Naive thymus-derived CD8-positive, alpha-beta T cell (primary cell): ENCODE measurements at regions not wholly inside any gene's neighbourhood (a gene's known extent, or its start where the extent isn't known, plus 50 kb on each side); places are given as distances from the start of the nearest gene placed in this dataset.

Source experiments
- ATAC-seq, 2 donors: fragments of 150-1000 bp; cut with Tn5 transposase in 1 of 2; sonication (Bioruptor Pico), chemical (Tn5 transposase) in 1 of 2; 1 replicate in 1 of 2; 2 replicates in 1 of 2; pipeline ENCODE4 v1.10.0; 2021; ENCODE audit warnings: mild to moderate bottlenecking in 2 of 2, moderate library complexity in 2 of 2
- POLR2A ChIA-PET: fragments of 350-600 bp; sonication (Branson Sonifier 250); formaldehyde crosslinking; loops from one replicate; lab custom pipeline; 2021; ENCODE audit warnings: antibody characterized with exemption; lab: Charles Lee
- DNase-seq, 10 donors: peaks; one replicate each; pipeline versions ENCODE4 v3.0.0 to v3.0.0-alpha.2; 2020 to 2022
- H3K27ac Mint-ChIP-seq, 10 donors: one replicate each; pipeline ENCODE4 v1.8.0; 2020 to 2022; ENCODE audit warnings: mild to moderate bottlenecking in 10 of 10, mixed read lengths in 10 of 10, moderate library complexity in 4 of 10, inconsistent platforms in 1 of 10
- H3K27me3 Mint-ChIP-seq, 5 donors: one replicate each; pipeline ENCODE4 v1.8.0; 2021 to 2022; ENCODE audit warnings: mixed read lengths in 5 of 5
- H3K36me3 Mint-ChIP-seq, 3 donors: one replicate each; pipeline ENCODE4 v1.8.0; 2020 to 2022; ENCODE audit warnings: mixed read lengths in 3 of 3, mild to moderate bottlenecking in 2 of 3, inconsistent platforms in 1 of 3
- H3K4me1 Mint-ChIP-seq, 4 donors: one replicate each; pipeline ENCODE4 v1.8.0; 2021 to 2022; ENCODE audit warnings: mixed read lengths in 4 of 4
- H3K4me3 Mint-ChIP-seq, 10 donors: one replicate each; pipeline ENCODE4 v1.8.0; 2020 to 2022; ENCODE audit warnings: mild to moderate bottlenecking in 10 of 10, mixed read lengths in 10 of 10, moderate library complexity in 6 of 10, inconsistent platforms in 1 of 10
- H3K9me3 Mint-ChIP-seq, 9 donors: one replicate each; pipeline ENCODE4 v1.8.0; 2020 to 2022; ENCODE audit warnings: mixed read lengths in 9 of 9, mild to moderate bottlenecking in 3 of 9, inconsistent platforms in 1 of 9, moderate library complexity in 1 of 9

GRCh38 chr14:98122527-98122926, 1149.5 kb downstream of the BCL11B start:
- POLR2A ChIA-PET: no interaction called here
- ATAC-seq (no peak), DNase-seq (no peak)
- Mint-ChIP-seq H3K4me3 (no peak overlapping the region), H3K9me3 (peaks cover 0 to 22% (median 5%) of the 10 kb centered on the region in 9 donors), H3K36me3 (peaks cover 0 to 18% (median 0%) of the 10 kb centered on the region in 3 donors), H3K27ac (peak overlapping the region in 4 of 10 donors; percentile 7 to 56 (median 44)), H3K4me1 (peaks cover 7 to 29% (median 12%) of the 10 kb centered on the region in 4 donors), H3K27me3 (no peaks in the 10 kb centered on the region)

- H3K4me3 Mint-ChIP-seq: no peak overlapping the region
- no peak for DNase-seq
- peaks cover 0 to 2% (median 0%) of the 10 kb centered on the region in 9 donors for H3K9me3 Mint-ChIP-seq
- no peaks in the 10 kb centered on the region for H3K27me3 Mint-ChIP-seq
- peaks cover 0 to 3% (median 0%) of the 10 kb centered on the region in 3 donors for H3K36me3 Mint-ChIP-seq
- H3K4me1 Mint-ChIP-seq: peaks cover 34 to 50% (median 41%) of the 10 kb centered on the region in 4 donors
- POLR2A ChIA-PET: interaction anchor here (0.6 to 0.9 kb wide), 2 partner anchors 1043 to 1096 kb away, joined by 3 to 4 read pairs; no protein-coding TSS in a partner anchor
- ATAC-seq: no peak
- H3K27ac Mint-ChIP-seq: peak overlapping the region in 2 of 10 donors; percentile 22 to 24
These were observed 1141.3 kb downstream of the BCL11B start for GRCh38 chr14:98130691-98131090.

DNA sequence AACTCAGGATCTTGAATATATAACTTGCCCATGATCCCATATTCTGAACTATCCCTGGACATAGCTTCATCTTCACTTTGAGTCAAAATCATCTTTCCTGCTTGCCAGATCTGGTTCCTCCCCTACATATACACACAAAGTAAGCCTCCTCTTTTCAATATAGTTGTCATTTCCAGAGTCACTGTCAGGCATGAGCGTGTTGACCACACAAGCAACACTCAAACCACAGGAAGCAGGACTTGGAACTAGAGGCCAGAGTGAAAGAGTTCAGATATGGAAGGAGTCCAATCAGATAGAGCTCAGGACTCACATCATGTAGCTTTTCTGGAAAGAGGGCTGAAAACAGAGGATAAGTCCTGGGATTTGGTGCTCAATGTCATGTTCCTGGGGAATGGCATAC, 1140.6 kb downstream of the BCL11B start:
- Mint-ChIP-seq H3K27me3 (no peaks in the 10 kb centered on the region), H3K4me1 (peaks cover 41 to 57% (median 49%) of the 10 kb centered on the region in 4 donors), H3K4me3 (peak overlapping the region in 1 of 10 donors; percentile 26), H3K9me3 (no peaks in the 10 kb centered on the region), H3K36me3 (peaks cover 0 to 2% (median 0%) of the 10 kb centered on the region in 3 donors), H3K27ac (peak overlapping the region in 6 of 10 donors; percentile 21 to 82 (median 68))
- DNase-seq (no peak), ATAC-seq (no peak)
- POLR2A ChIA-PET: interaction anchor here (0.6 to 1.6 kb wide), 2 partner anchors 153 to 1095 kb away, joined by 3 to 7 read pairs; no protein-coding TSS in a partner anchor

- POLR2A ChIA-PET: interaction anchor here (1.0 to 11.4 kb wide), 3 partner anchors 30 to 55 kb away, joined by 3 to 343 read pairs (median 205); no protein-coding TSS in a partner anchor
- Mint-ChIP-seq H3K27ac (peak overlapping the region in 9 of 10 donors; percentile 36 to 100 (median 99)), H3K4me1 (peaks cover 46 to 81% (median 63%) of the 10 kb centered on the region in 4 donors), H3K27me3 (no peaks in the 10 kb centered on the region), H3K36me3 (no peaks in the 10 kb centered on the region), H3K9me3 (peaks cover 0 to 2% (median 0%) of the 10 kb centered on the region in 9 donors), H3K4me3 (peak overlapping the region in 1 of 10 donors; percentile 13)
- ATAC-seq (no peak), DNase-seq (no peak)
These were observed 1138.2 kb downstream of the BCL11B start for GRCh38 chr14:98133806-98134205.

DNA sequence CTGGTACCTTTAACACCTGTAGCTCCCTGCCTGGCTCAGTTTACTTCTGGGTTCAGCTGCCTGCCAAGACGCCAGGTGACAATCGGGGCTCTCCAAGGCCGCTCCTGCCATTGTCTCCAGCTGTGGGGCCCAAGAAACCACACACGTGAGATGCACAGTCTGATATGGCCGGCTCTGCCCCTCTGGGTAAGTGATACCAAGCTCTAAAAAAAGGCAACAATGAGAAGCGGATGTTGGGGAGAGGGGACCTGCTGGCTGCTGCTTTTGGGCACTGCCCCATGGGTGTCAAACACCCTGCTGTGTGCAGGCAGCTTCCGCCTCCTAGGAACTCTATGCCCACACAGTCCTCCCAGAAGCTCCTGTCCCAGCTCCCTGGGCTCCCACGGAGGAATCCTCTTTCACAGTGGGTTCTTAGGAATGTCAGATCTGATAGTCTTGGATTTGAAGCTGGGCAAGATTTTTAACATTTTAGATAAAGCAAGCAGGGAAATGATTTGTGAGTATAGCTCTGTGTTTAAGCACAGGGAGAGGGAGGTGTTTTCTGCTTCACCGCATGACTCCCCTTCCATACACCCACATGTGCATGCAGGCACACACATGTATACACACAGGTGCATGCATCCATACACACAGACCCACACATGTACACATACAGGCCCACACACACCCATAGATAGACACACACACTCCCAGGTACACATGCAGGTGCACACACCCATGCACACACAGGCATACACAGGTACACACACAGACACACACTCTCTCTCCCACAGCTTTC, 1135.8 kb downstream of the BCL11B start:
- peak; percentile 15 to 70 (median 36) for DNase-seq
- Mint-ChIP-seq H3K27me3 (no peaks in the 10 kb centered on the region), H3K9me3 (peaks cover 0 to 2% (median 0%) of the 10 kb centered on the region in 9 donors), H3K36me3 (no peaks in the 10 kb centered on the region), H3K27ac (peak overlapping the region; percentile 96 to 100 (median 99)), H3K4me1 (peaks cover 62 to 92% (median 80%) of the 10 kb centered on the region in 4 donors), H3K4me3 (peak overlapping the region; percentile 85 to 97 (median 94))
- POLR2A ChIA-PET: interaction anchor here (0.5 to 11.8 kb wide), 40 partner anchors 14 to 1267 kb away, joined by 3 to 343 read pairs (median 4); partner anchors contain the start of gene BCL11B
- ATAC-seq: peak; percentile 56 to 76

- H3K36me3 Mint-ChIP-seq: no peaks in the 10 kb centered on the region
- H3K27me3 Mint-ChIP-seq: no peaks in the 10 kb centered on the region
- peaks cover 61 to 95% (median 84%) of the 10 kb centered on the region in 4 donors for H3K4me1 Mint-ChIP-seq
- ATAC-seq: no peak
- peak in 3 of 10 donors; percentile 56 to 60 (median 57) for DNase-seq
- peak overlapping the region; percentile 96 to 100 (median 99) for H3K27ac Mint-ChIP-seq
- H3K9me3 Mint-ChIP-seq: peaks cover 0 to 2% (median 0%) of the 10 kb centered on the region in 9 donors
- H3K4me3 Mint-ChIP-seq: peak overlapping the region; percentile 85 to 97 (median 94)
- POLR2A ChIA-PET: interaction anchor here (0.7 to 11.8 kb wide), 36 partner anchors 28 to 1130 kb away, joined by 3 to 343 read pairs (median 5); partner anchors contain the start of gene BCL11B
These were observed 1134.6 kb downstream of the BCL11B start for GRCh38 chr14:98137131-98138025.

GRCh38 chr14:98138666-98139065, 1133.3 kb downstream of the BCL11B start:
- POLR2A ChIA-PET: interaction anchor here (0.6 to 11.8 kb wide), 14 partner anchors 27 to 1129 kb away, joined by 3 to 343 read pairs (median 8); partner anchors contain the start of gene BCL11B
- ATAC-seq (peak; percentile 40 to 62), DNase-seq (peak; percentile 38 to 88 (median 74))
- H3K27me3 Mint-ChIP-seq: no peaks in the 10 kb centered on the region
- H3K27ac Mint-ChIP-seq: peak overlapping the region; percentile 96 to 100 (median 99)
- peaks cover 0 to 2% (median 0%) of the 10 kb centered on the region in 9 donors for H3K9me3 Mint-ChIP-seq
- peak overlapping the region; percentile 85 to 97 (median 94) for H3K4me3 Mint-ChIP-seq
- no peaks in the 10 kb centered on the region for H3K36me3 Mint-ChIP-seq
- H3K4me1 Mint-ChIP-seq: peaks cover 59 to 97% (median 87%) of the 10 kb centered on the region in 4 donors

GRCh38 chr14:98140862-98141530, 1131.0 kb downstream of the BCL11B start:
- ATAC-seq (peak; percentile 9 to 31), DNase-seq (peak in 3 of 10 donors; percentile 3 to 37 (median 36))
- Mint-ChIP-seq H3K27me3 (no peaks in the 10 kb centered on the region), H3K4me1 (peaks cover 53 to 98% (median 83%) of the 10 kb centered on the region in 4 donors), H3K4me3 (peak overlapping the region; percentile 52 to 97 (median 80)), H3K36me3 (peaks cover 4 to 10% (median 6%) of the 10 kb centered on the region in 3 donors), H3K27ac (peak overlapping the region; percentile 82 to 100 (median 98)), H3K9me3 (peaks cover 0 to 2% (median 0%) of the 10 kb centered on the region in 9 donors)
- POLR2A ChIA-PET: interaction anchor here (0.5 to 11.8 kb wide), 22 partner anchors 10 to 1126 kb away, joined by 3 to 343 read pairs (median 4); partner anchors contain the start of gene BCL11B

DNA sequence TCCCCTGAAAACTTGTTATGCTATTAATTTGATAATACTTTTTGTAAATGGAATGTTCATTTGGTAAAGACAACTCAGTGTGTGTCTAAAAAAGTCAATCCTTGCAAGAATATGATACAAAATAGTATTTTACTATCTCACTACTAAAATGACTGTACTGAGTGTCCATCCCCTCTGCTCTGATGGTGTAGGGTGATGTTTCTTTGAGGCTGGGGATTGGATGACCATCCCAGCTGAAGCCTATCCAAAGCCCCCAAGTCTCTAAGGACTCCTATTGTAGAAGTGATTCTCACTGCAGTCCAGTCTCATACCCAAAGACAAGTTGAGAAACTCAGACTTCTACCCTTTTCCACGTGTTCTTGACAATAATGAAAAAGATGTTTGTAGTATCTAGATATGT, 1128.4 kb downstream of the BCL11B start:
- Mint-ChIP-seq H3K9me3 (peaks cover 0 to 2% (median 0%) of the 10 kb centered on the region in 9 donors), H3K36me3 (peaks cover 4 to 14% (median 10%) of the 10 kb centered on the region in 3 donors), H3K4me3 (peak overlapping the region in 9 of 10 donors; percentile 8 to 94 (median 38)), H3K27ac (peak overlapping the region; percentile 74 to 100 (median 97)), H3K4me1 (peaks cover 51 to 83% (median 76%) of the 10 kb centered on the region in 4 donors), H3K27me3 (no peaks in the 10 kb centered on the region)
- ATAC-seq (no peak), DNase-seq (no peak)
- POLR2A ChIA-PET: interaction anchor here (1.6 to 11.8 kb wide), 6 partner anchors 22 to 1124 kb away, joined by 4 to 343 read pairs (median 128); partner anchors contain the start of gene BCL11B

DNA sequence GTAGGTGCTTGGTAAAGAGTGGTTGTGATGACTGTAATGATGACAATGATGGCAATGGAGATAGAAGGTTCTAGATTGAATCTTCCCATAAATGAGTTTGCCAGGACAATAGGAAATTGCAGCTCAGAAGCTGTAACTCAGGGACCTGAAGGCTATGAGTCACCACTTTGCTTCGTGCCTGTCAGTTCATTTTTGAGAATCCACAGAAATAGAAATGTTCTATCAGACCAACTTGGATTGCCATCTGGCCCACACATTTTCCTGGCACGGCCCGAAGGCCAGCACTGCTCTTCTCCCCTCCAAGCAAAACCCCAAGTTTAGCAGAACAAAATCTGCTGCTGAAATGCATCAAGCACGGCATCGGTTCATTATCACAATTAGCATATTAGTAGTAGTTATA, 1127.0 kb downstream of the BCL11B start:
- H3K27ac Mint-ChIP-seq: peak overlapping the region; percentile 11 to 97 (median 84)
- ATAC-seq (no peak), DNase-seq (no peak)
- POLR2A ChIA-PET: interaction anchor here (11.3 to 11.8 kb wide), 3 partner anchors 21 to 1123 kb away, joined by 205 to 343 read pairs (median 320); partner anchors contain the start of gene BCL11B
- peaks cover 0 to 2% (median 0%) of the 10 kb centered on the region in 9 donors for H3K9me3 Mint-ChIP-seq
- H3K4me3 Mint-ChIP-seq: peak overlapping the region in 7 of 10 donors; percentile 18 to 66 (median 40)
- no peaks in the 10 kb centered on the region for H3K27me3 Mint-ChIP-seq
- peaks cover 43 to 71% (median 64%) of the 10 kb centered on the region in 4 donors for H3K4me1 Mint-ChIP-seq
- peaks cover 4 to 16% (median 10%) of the 10 kb centered on the region in 3 donors for H3K36me3 Mint-ChIP-seq

GRCh38 chr14:98146416-98146815, 1125.6 kb downstream of the BCL11B start:
- Mint-ChIP-seq H3K9me3 (peaks cover 0 to 4% (median 0%) of the 10 kb centered on the region in 9 donors), H3K4me1 (peaks cover 46 to 72% (median 64%) of the 10 kb centered on the region in 4 donors), H3K4me3 (peak overlapping the region in 3 of 10 donors; percentile 13 to 43 (median 16)), H3K36me3 (peaks cover 9 to 18% (median 10%) of the 10 kb centered on the region in 3 donors), H3K27me3 (no peaks in the 10 kb centered on the region), H3K27ac (peak overlapping the region in 8 of 10 donors; percentile 10 to 97 (median 76))
- DNase-seq (no peak), ATAC-seq (no peak)
- POLR2A ChIA-PET: interaction anchor here (0.5 to 11.8 kb wide), 4 partner anchors 24 to 1121 kb away, joined by 3 to 320 read pairs (median 3); partner anchors contain the start of gene BCL11B
